ENCODE measurements at regions not wholly inside any gene's neighbourhood (a gene's known extent, or its start where the extent isn't known, plus 50 kb on each side); places are given as distances from the start of the nearest gene placed in this dataset.
"Not testable (repeated sequence)": the region's sequence is repeated elsewhere in the genome, so short reads cannot be mapped to it uniquely, and the experiment has no call there.

- H3K27me3 ChIP-seq (ENCODE audit: control insufficient read depth in 3 of 3, insufficient read depth in 3 of 3, low read length in 3 of 3); H3K27ac ChIP-seq (ENCODE audit: low read depth, low read length); H3K4me3 ChIP-seq (ENCODE audit: low read length in 3 of 3); H3K4me1 ChIP-seq (ENCODE audit: control insufficient read depth in 3 of 3, insufficient read depth in 3 of 3, low read length in 3 of 3); H3K9me3 ChIP-seq (ENCODE audit: control insufficient read depth in 3 of 3, low read length in 3 of 3); H3K36me3 ChIP-seq (ENCODE audit: control insufficient read depth in 3 of 3, insufficient read depth in 3 of 3, low read length in 3 of 3); H3K9ac ChIP-seq (ENCODE audit: low read depth in 1 of 3, low read length in 3 of 3): not testable (repeated sequence)
These were observed 775.1 kb downstream of the EPHA7 start for GRCh38 chr6:92644104-92644791.

GRCh38 chr6:92635553-92636153 is 783.7 kb downstream of the EPHA7 start:
- Histone ChIP-seq H3K4me1 (ENCODE audit: control insufficient read depth in 3 of 3, insufficient read depth in 3 of 3, low read length in 3 of 3) (no peaks in the 10 kb centered on the region), H3K27me3 (ENCODE audit: control insufficient read depth in 3 of 3, insufficient read depth in 3 of 3, low read length in 3 of 3) (no peaks in the 10 kb centered on the region), H3K9ac (ENCODE audit: low read depth in 1 of 3, low read length in 3 of 3) (no peak overlapping the region), H3K9me3 (ENCODE audit: control insufficient read depth in 3 of 3, low read length in 3 of 3) (no peaks in the 10 kb centered on the region), H3K27ac (ENCODE audit: low read depth, low read length) (no peak overlapping the region), H3K4me3 (ENCODE audit: low read length in 3 of 3) (no peak overlapping the region), H3K36me3 (ENCODE audit: control insufficient read depth in 3 of 3, insufficient read depth in 3 of 3, low read length in 3 of 3) (no peaks in the 10 kb centered on the region)

DNA sequence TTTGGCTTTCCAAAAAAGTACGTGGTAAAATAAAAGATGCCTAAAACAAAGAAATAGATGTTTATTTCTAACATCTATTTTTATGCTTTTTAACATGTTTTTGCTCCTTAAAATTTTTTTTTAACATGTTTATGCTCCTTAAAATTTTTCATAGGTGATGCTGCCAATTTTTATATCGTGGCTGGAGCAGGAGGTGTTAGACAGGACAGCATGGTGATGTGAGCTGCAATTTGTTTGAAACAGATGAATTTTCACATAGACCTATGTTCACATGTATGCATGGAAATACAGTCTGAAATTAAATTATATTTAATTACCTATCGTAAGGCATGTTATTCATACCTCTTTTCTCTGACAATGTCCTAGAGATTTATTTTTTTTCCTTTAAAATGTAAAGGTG is 784.8 kb downstream of the EPHA7 start:
- H3K4me3 ChIP-seq (ENCODE audit: low read length in 3 of 3), result no peak overlapping the region
- H3K4me1 ChIP-seq (ENCODE audit: control insufficient read depth in 3 of 3, insufficient read depth in 3 of 3, low read length in 3 of 3), result no peaks in the 10 kb centered on the region
- H3K9me3 ChIP-seq (ENCODE audit: control insufficient read depth in 3 of 3, low read length in 3 of 3), result no peaks in the 10 kb centered on the region
- H3K9ac ChIP-seq (ENCODE audit: low read depth in 1 of 3, low read length in 3 of 3), result no peak overlapping the region
- H3K27ac ChIP-seq (ENCODE audit: low read depth, low read length), result no peak overlapping the region
- no peaks in the 10 kb centered on the region for H3K27me3 ChIP-seq (ENCODE audit: control insufficient read depth in 3 of 3, insufficient read depth in 3 of 3, low read length in 3 of 3)
- H3K36me3 ChIP-seq (ENCODE audit: control insufficient read depth in 3 of 3, insufficient read depth in 3 of 3, low read length in 3 of 3), result no peaks in the 10 kb centered on the region

DNA sequence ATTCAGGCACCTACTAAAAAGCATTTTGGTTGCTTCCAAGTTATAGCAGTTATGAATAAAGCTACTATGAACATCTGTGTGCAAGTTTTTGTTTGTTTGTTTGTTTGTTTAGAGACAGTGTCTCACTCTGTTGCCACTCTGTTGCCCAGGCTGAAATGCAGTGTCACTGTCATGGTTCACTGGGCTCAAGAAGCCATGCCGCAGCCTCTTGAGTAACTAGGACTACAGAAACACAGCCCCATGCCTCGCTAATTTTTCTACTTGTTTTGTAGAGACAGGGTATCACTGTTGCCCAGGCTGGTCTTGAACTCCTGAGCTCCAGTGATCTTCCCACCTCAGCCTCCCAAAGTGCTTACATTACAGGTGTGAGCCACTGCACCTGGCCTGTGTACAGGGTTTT is 795.9 kb downstream of the EPHA7 start:
- no peaks in the 10 kb centered on the region for H3K27me3 ChIP-seq (ENCODE audit: control insufficient read depth in 3 of 3, insufficient read depth in 3 of 3, low read length in 3 of 3)
- no peak overlapping the region for H3K9ac ChIP-seq (ENCODE audit: low read depth in 1 of 3, low read length in 3 of 3)
- no peaks in the 10 kb centered on the region for H3K4me1 ChIP-seq (ENCODE audit: control insufficient read depth in 3 of 3, insufficient read depth in 3 of 3, low read length in 3 of 3)
- no peaks in the 10 kb centered on the region for H3K36me3 ChIP-seq (ENCODE audit: control insufficient read depth in 3 of 3, insufficient read depth in 3 of 3, low read length in 3 of 3)
- H3K27ac ChIP-seq (ENCODE audit: low read depth, low read length), result no peak overlapping the region
- H3K9me3 ChIP-seq (ENCODE audit: control insufficient read depth in 3 of 3, low read length in 3 of 3), result no peaks in the 10 kb centered on the region
- H3K4me3 ChIP-seq (ENCODE audit: low read length in 3 of 3), result no peak overlapping the region

DNA sequence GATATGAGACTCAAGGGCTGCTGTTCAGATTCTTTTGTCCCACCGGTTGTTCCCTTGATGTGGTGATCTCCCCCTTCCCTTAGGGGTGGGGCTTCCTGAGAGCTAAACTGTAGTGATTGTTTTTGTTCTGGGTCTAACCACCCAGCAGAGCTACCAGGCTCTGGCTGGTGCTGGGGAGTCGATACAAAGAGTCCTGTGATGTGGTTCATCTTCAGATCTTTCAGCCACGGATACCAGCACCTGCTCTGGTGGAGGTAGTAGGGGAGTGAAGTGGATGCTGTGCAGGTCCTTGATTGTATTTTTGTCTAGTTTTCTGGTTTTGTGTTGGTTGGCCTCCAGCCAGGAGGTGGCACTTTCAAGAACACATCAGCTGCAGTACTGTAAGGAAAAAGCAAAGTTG is 801.6 kb downstream of the EPHA7 start:
- Histone ChIP-seq H3K9me3 (ENCODE audit: control insufficient read depth in 3 of 3, low read length in 3 of 3) (no peaks in the 10 kb centered on the region), H3K9ac (ENCODE audit: low read depth in 1 of 3, low read length in 3 of 3) (no peak overlapping the region), H3K27ac (ENCODE audit: low read depth, low read length) (no peak overlapping the region), H3K36me3 (ENCODE audit: control insufficient read depth in 3 of 3, insufficient read depth in 3 of 3, low read length in 3 of 3) (no peaks in the 10 kb centered on the region), H3K4me1 (ENCODE audit: control insufficient read depth in 3 of 3, insufficient read depth in 3 of 3, low read length in 3 of 3) (no peaks in the 10 kb centered on the region), H3K27me3 (ENCODE audit: control insufficient read depth in 3 of 3, insufficient read depth in 3 of 3, low read length in 3 of 3) (no peaks in the 10 kb centered on the region), H3K4me3 (ENCODE audit: low read length in 3 of 3) (no peak overlapping the region)

DNA sequence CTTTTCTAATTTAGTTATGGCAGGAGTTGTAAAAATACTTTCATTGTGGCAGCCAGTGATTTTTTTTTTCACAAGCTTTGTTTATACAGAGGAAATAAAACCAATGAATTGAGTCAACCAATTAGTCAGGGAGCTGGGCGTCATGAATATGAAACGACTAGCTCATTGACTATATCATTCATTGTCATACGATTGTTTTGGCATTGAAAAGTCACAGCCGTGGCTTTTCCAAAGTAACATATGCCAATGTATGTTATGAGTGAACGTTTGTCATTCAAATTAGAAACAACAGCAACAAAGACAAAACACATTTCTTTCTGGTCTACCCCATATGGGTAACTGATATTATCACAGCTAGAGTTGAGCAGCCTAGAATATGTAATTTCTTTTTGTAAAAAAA is 810.6 kb downstream of the EPHA7 start:
- Histone ChIP-seq H3K4me1 (ENCODE audit: control insufficient read depth in 3 of 3, insufficient read depth in 3 of 3, low read length in 3 of 3) (no peaks in the 10 kb centered on the region), H3K27me3 (ENCODE audit: control insufficient read depth in 3 of 3, insufficient read depth in 3 of 3, low read length in 3 of 3) (no peaks in the 10 kb centered on the region), H3K27ac (ENCODE audit: low read depth, low read length) (no peak overlapping the region), H3K9me3 (ENCODE audit: control insufficient read depth in 3 of 3, low read length in 3 of 3) (peaks cover 0 to 2% (median 0%) of the 10 kb centered on the region in 3 donors), H3K36me3 (ENCODE audit: control insufficient read depth in 3 of 3, insufficient read depth in 3 of 3, low read length in 3 of 3) (no peaks in the 10 kb centered on the region), H3K4me3 (ENCODE audit: low read length in 3 of 3) (no peak overlapping the region), H3K9ac (ENCODE audit: low read depth in 1 of 3, low read length in 3 of 3) (no peak overlapping the region)

DNA sequence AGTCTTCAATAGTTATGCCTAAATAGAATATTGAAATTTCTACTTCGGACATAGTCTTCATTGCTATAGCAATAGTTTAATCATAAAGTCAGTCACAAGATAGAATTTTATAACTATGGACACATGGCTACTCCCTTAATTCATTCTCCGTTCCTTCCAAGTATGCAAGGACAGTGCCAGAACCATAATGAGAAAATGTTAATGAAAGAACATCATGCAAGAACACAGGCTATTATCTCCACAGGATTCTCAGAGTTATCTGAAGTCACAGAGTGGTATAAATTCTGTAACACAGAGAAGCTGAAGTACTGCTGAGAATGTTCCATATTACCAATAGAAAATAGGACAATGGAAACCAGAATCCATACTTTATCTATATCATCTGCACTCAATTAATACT is 826.2 kb downstream of the EPHA7 start:
- no peak overlapping the region for H3K9ac ChIP-seq (ENCODE audit: low read depth in 1 of 3, low read length in 3 of 3)
- H3K4me3 ChIP-seq (ENCODE audit: low read length in 3 of 3), result no peak overlapping the region
- H3K27me3 ChIP-seq (ENCODE audit: control insufficient read depth in 3 of 3, insufficient read depth in 3 of 3, low read length in 3 of 3), result no peaks in the 10 kb centered on the region
- no peaks in the 10 kb centered on the region for H3K4me1 ChIP-seq (ENCODE audit: control insufficient read depth in 3 of 3, insufficient read depth in 3 of 3, low read length in 3 of 3)
- H3K36me3 ChIP-seq (ENCODE audit: control insufficient read depth in 3 of 3, insufficient read depth in 3 of 3, low read length in 3 of 3), result no peaks in the 10 kb centered on the region
- H3K27ac ChIP-seq (ENCODE audit: low read depth, low read length), result no peak overlapping the region
- H3K9me3 ChIP-seq (ENCODE audit: control insufficient read depth in 3 of 3, low read length in 3 of 3), result no peaks in the 10 kb centered on the region

GRCh38 chr6:92589996-92590395 is 829.4 kb downstream of the EPHA7 start:
- H3K27me3 ChIP-seq (ENCODE audit: control insufficient read depth in 3 of 3, insufficient read depth in 3 of 3, low read length in 3 of 3), result no peaks in the 10 kb centered on the region
- no peaks in the 10 kb centered on the region for H3K36me3 ChIP-seq (ENCODE audit: control insufficient read depth in 3 of 3, insufficient read depth in 3 of 3, low read length in 3 of 3)
- no peak overlapping the region for H3K27ac ChIP-seq (ENCODE audit: low read depth, low read length)
- H3K4me1 ChIP-seq (ENCODE audit: control insufficient read depth in 3 of 3, insufficient read depth in 3 of 3, low read length in 3 of 3), result no peaks in the 10 kb centered on the region
- H3K9me3 ChIP-seq (ENCODE audit: control insufficient read depth in 3 of 3, low read length in 3 of 3), result no peaks in the 10 kb centered on the region
- no peak overlapping the region for H3K4me3 ChIP-seq (ENCODE audit: low read length in 3 of 3)
- H3K9ac ChIP-seq (ENCODE audit: low read depth in 1 of 3, low read length in 3 of 3), result no peak overlapping the region

- Histone ChIP-seq H3K4me3 (ENCODE audit: low read length in 3 of 3) (no peak overlapping the region), H3K9ac (ENCODE audit: low read depth in 1 of 3, low read length in 3 of 3) (no peak overlapping the region), H3K36me3 (ENCODE audit: control insufficient read depth in 3 of 3, insufficient read depth in 3 of 3, low read length in 3 of 3) (no peaks in the 10 kb centered on the region), H3K27ac (ENCODE audit: low read depth, low read length) (no peak overlapping the region), H3K9me3 (ENCODE audit: control insufficient read depth in 3 of 3, low read length in 3 of 3) (no peaks in the 10 kb centered on the region), H3K4me1 (ENCODE audit: control insufficient read depth in 3 of 3, insufficient read depth in 3 of 3, low read length in 3 of 3) (no peaks in the 10 kb centered on the region), H3K27me3 (ENCODE audit: control insufficient read depth in 3 of 3, insufficient read depth in 3 of 3, low read length in 3 of 3) (no peaks in the 10 kb centered on the region)
These were observed 831.2 kb downstream of the EPHA7 start for GRCh38 chr6:92588148-92588547.

DNA sequence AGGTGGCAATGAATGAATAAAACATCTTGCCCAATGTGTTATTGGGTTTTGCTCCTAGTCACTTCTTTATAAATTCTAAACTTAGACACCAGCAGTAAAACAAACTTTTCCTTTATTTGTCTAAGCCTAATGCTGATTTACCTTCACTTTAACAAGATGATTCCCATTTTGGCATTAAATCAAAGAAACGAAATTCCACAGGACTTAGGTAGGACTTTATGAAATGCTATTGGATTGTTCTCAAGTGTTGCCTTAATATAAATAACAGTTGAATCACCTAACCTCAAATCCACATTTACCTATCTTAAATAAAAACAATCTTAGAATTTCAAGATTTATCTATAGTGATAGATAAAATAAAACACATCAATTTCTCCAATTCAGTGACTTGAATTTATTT is 831.8 kb downstream of the EPHA7 start:
- H3K9ac ChIP-seq (ENCODE audit: low read depth in 1 of 3, low read length in 3 of 3), result no peak overlapping the region
- H3K4me1 ChIP-seq (ENCODE audit: control insufficient read depth in 3 of 3, insufficient read depth in 3 of 3, low read length in 3 of 3), result no peaks in the 10 kb centered on the region
- H3K9me3 ChIP-seq (ENCODE audit: control insufficient read depth in 3 of 3, low read length in 3 of 3), result no peaks in the 10 kb centered on the region
- H3K27me3 ChIP-seq (ENCODE audit: control insufficient read depth in 3 of 3, insufficient read depth in 3 of 3, low read length in 3 of 3), result no peaks in the 10 kb centered on the region
- H3K27ac ChIP-seq (ENCODE audit: low read depth, low read length), result no peak overlapping the region
- H3K36me3 ChIP-seq (ENCODE audit: control insufficient read depth in 3 of 3, insufficient read depth in 3 of 3, low read length in 3 of 3), result no peaks in the 10 kb centered on the region
- no peak overlapping the region for H3K4me3 ChIP-seq (ENCODE audit: low read length in 3 of 3)

Measured in skeletal muscle tissue (tissue), 3 donors.